ENCODE measurements at regions not wholly inside any gene's neighbourhood (a gene's known extent, or its start where the extent isn't known, plus 50 kb on each side); places are given as distances from the start of the nearest gene placed in this dataset.

- TF ChIP-seq ZNF318 (IDR thresholded peaks at IDR 0.05; ENCODE audit: borderline replicate concordance in 1 of 2, low read depth in 1 of 2): no peak
Measured at GRCh38 chr2:128577141-128577930, 258.7 kb upstream of the HS6ST1 start (continued).
